GM06990 (cell line): ENCODE measurements at regions not wholly inside any gene's neighbourhood (a gene's known extent, or its start where the extent isn't known, plus 50 kb on each side); places are given as distances from the start of the nearest gene placed in this dataset.

Experiments
- DNase-seq: peaks from one replicate; pipeline ENCODE4 v3.0.0-alpha.2; 2011; ENCODE audit not compliant: insufficient read length; ENCODE audit errors: extremely low read depth
- H3K27me3 ChIP-seq: replicated peaks from 2 replicates; pipeline ENCODE4 v1.6.0; 2011; ENCODE audit warnings: low read length; ENCODE audit not compliant: control insufficient read depth, insufficient read depth
- H3K36me3 ChIP-seq: 2 replicates; pipeline ENCODE4 v1.5.1; 2011; ENCODE audit warnings: low read length; ENCODE audit not compliant: control insufficient read depth, insufficient read depth
- H3K4me3 ChIP-seq: replicated peaks from 2 replicates; pipeline ENCODE4 v1.5.1; 2011; ENCODE audit warnings: low read depth, mild to moderate bottlenecking, control low read depth, low read length
- TF ChIP-seq, protein P1 (sequence below): IDR thresholded peaks from 2 replicates; pipeline ENCODE4 v1.5.1; 2011; ENCODE audit warnings: low read length, control low read depth, mild to moderate bottlenecking, inconsistent platforms; ENCODE audit not compliant: insufficient read depth, poor library complexity, severe bottlenecking

DNA sequence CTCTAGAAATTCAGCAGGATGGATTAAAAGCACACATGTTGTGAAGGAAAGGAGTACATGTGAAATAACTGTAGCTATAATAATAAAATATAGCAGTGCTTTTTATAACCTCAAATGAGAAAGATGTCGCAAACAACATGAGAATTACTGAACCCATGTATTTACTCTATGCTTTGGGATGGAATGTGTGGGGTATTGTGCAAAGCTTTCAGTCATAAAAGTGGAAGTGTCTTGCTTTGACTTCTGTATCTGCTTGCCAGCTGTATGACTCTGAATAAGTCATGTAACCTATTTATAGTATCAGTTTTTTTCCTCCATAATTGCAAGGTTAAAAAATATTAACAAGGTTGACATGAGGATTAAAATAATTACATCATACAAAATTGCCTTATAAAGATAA lies 519.3 kb upstream of the CADM2 start:
- no peak for DNase-seq
- TF ChIP-seq, protein P1, sequence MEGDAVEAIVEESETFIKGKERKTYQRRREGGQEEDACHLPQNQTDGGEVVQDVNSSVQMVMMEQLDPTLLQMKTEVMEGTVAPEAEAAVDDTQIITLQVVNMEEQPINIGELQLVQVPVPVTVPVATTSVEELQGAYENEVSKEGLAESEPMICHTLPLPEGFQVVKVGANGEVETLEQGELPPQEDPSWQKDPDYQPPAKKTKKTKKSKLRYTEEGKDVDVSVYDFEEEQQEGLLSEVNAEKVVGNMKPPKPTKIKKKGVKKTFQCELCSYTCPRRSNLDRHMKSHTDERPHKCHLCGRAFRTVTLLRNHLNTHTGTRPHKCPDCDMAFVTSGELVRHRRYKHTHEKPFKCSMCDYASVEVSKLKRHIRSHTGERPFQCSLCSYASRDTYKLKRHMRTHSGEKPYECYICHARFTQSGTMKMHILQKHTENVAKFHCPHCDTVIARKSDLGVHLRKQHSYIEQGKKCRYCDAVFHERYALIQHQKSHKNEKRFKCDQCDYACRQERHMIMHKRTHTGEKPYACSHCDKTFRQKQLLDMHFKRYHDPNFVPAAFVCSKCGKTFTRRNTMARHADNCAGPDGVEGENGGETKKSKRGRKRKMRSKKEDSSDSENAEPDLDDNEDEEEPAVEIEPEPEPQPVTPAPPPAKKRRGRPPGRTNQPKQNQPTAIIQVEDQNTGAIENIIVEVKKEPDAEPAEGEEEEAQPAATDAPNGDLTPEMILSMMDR: no peak
- H3K27me3 ChIP-seq: no peaks in the 10 kb centered on the region

GRCh38 chr3:84440291-84440690 lies 518.5 kb upstream of the CADM2 start:
- H3K4me3 ChIP-seq: no peak overlapping the region
- no peaks in the 10 kb centered on the region for H3K36me3 ChIP-seq
- TF ChIP-seq, protein P1: no peak
- H3K27me3 ChIP-seq: no peaks in the 10 kb centered on the region
- DNase-seq: no peak

More for the DNA sequence above, 519.3 kb upstream of the CADM2 start:
- Histone ChIP-seq H3K4me3 (no peak overlapping the region), H3K36me3 (no peaks in the 10 kb centered on the region)

DNA sequence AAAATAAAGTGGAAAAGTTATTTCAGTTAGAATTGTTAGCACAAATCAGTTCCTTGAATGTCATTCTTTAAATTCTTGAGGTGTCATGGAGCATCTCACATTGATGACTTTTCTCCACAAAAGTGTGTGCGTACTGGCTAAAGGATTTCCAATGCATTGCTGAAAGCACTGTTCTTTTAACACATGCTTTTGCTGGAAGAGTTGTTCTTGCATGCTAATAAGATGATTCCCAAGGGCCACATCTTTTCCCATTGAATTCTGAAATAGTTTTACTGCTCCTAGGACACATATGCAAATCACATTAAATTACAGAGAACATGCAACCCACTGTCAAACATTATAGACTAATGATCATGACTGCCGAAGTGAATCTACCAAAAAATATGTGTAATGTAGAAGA lies 516.3 kb upstream of the CADM2 start:
- no peak for DNase-seq

DNA sequence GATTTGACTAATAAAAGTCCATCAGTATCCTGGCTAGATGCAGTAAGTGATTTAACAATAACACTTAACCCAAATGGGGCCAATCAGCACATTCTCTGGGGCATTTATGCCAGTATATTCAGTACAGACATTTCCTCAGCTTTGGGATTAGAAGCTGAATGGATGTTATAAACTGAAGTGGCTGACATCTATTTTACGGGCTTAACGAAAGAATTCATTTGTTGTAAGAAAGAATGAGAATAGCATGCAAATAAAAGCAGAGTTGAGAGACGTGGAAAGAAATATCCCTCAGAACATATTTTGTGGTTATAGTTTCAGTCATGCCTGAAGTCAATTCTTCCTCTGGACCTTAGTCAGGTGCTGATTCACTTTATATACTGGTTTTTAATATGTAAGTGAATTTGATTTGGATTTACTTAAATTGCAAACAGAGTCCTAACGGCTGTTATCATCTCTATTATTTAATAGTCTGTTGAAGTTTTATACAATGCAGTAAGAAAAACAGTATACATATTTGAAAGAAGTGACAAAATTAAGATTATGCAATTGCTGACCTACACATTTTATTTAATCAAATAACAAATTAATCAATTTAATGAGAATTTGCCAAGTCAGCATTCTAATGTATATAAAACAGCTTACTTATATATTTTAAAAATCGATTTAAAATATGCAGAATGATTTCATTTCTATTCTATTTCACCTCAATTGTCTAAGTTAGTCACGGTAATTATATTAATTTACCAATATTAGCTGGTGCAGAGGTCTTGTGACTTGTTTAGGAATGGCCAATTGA lies 513.9 kb upstream of the CADM2 start:
- TF ChIP-seq, protein P1: no peak
- H3K27me3 ChIP-seq: no peaks in the 10 kb centered on the region
- H3K36me3 ChIP-seq: no peaks in the 10 kb centered on the region
- DNase-seq: no peak
- no peak overlapping the region for H3K4me3 ChIP-seq

More for the DNA sequence above, 516.3 kb upstream of the CADM2 start:
- TF ChIP-seq, protein P1: no peak
- Histone ChIP-seq H3K36me3 (no peaks in the 10 kb centered on the region), H3K4me3 (no peak overlapping the region), H3K27me3 (no peaks in the 10 kb centered on the region)

DNA sequence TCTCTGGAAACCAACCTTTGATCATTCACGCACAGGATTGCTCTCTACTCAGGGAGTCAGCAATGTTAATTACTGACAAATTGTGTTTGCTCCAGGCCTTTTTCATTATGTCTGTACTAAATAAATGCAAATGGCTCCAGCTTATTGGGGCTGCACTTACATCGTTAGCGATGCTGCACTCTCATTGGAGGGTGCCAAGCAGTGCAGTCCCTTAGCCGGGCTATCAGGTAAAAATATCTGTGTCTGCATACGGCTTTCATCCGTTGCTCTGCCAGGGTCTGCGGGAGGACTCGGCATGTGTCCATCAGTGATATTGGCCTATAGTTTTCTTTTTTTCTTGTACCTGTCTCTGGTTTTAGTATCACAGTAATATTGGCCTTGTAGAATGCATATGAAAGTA lies 471.5 kb upstream of the CADM2 start:
- TF ChIP-seq, protein P1: no peak
- DNase-seq: no peak
- H3K4me3 ChIP-seq: no peak overlapping the region
- H3K27me3 ChIP-seq: no peaks in the 10 kb centered on the region
- H3K36me3 ChIP-seq: no peaks in the 10 kb centered on the region
